ENCODE measurements at regions not wholly inside any gene's neighbourhood (a gene's known extent, or its start where the extent isn't known, plus 50 kb on each side); places are given as distances from the start of the nearest gene placed in this dataset.

DNA sequence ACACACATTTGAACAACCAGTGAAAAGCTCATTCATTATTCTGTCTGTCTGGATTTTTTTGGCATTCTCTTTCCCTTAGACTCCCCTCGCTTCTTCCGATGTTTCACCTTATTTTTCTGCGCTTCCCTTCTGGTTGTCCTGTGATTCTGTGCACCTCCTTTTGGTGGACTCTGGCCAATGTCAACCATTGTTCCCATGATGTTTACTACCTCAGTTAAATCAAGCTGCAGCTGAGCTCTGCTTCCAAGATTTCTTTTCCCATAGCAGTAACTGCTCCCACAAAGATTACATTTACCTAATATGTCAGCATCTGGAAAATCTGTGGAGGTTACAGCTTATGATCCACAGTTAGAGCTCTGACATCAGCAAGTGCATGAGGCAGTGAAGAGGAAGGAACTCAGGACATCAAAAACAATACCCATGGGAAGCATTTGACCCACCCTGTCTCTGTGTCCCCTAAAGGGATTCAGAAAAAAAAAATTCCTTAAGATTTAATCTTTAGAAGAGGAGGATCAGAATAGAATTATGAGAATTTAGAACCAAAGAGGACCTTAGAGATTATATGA is 69.9 kb upstream of the ADAMTS5 start:
- TF ChIP-seq, protein P1, sequence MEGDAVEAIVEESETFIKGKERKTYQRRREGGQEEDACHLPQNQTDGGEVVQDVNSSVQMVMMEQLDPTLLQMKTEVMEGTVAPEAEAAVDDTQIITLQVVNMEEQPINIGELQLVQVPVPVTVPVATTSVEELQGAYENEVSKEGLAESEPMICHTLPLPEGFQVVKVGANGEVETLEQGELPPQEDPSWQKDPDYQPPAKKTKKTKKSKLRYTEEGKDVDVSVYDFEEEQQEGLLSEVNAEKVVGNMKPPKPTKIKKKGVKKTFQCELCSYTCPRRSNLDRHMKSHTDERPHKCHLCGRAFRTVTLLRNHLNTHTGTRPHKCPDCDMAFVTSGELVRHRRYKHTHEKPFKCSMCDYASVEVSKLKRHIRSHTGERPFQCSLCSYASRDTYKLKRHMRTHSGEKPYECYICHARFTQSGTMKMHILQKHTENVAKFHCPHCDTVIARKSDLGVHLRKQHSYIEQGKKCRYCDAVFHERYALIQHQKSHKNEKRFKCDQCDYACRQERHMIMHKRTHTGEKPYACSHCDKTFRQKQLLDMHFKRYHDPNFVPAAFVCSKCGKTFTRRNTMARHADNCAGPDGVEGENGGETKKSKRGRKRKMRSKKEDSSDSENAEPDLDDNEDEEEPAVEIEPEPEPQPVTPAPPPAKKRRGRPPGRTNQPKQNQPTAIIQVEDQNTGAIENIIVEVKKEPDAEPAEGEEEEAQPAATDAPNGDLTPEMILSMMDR (IDR thresholded peaks at IDR 0.05) = no peak
- no peak for TF ChIP-seq SIN3A (IDR thresholded peaks at IDR 0.05; ENCODE audit: borderline replicate concordance, insufficient read depth, low read depth, low read length)
- TF ChIP-seq TCF7L2 (IDR thresholded peaks at IDR 0.05; ENCODE audit: low read depth, low read length) = no peak
